AG04450 (cell line): ENCODE measurements at regions not wholly inside any gene's neighbourhood (a gene's known extent, or its start where the extent isn't known, plus 50 kb on each side); places are given as distances from the start of the nearest gene placed in this dataset. TPM values are rescaled to one million over a fixed set of nuclear protein-coding genes. Genes with fewer than 3 reads are reported as not detected.

Experiments
- CTCF ChIA-PET: fragments of 300-600, 350-600 bp; formaldehyde crosslinking; extraction: SDS; loops from one replicate; lab custom pipeline; 2022; ENCODE audit warnings: antibody characterized with exemption, inconsistent platforms; lab: Charles Lee
- POLR2A ChIA-PET: fragments of 350-600 bp; formaldehyde crosslinking; extraction: SDS; loops from one replicate; lab custom pipeline; 2021; ENCODE audit warnings: antibody characterized with exemption, inconsistent platforms; lab: Yijun Ruan, JAX
- DNase-seq: peaks from one replicate; pipeline ENCODE4 v3.0.0-alpha.2; 2011; ENCODE audit warnings: low read depth, low spot score
- H3K27ac ChIP-seq: one replicate; pipeline ENCODE4 v1.5.1; 2012; ENCODE audit warnings: low read depth, low read length, control low read depth
- H3K27me3 ChIP-seq: one replicate; pipeline ENCODE4 v1.6.0; 2012; ENCODE audit warnings: low read length; ENCODE audit not compliant: control insufficient read depth, insufficient read depth
- H3K4me3 ChIP-seq: 2 replicates; pipeline ENCODE4 v1.5.1; 2011; ENCODE audit warnings: mild to moderate bottlenecking, low read depth, low read length, control low read depth
- H3K9me3 ChIP-seq: 2 replicates; pipeline ENCODE4 v1.5.1; 2012; ENCODE audit warnings: low read length; ENCODE audit not compliant: control insufficient read depth, insufficient read depth
- CTCF ChIP-seq: IDR thresholded peaks from 2 replicates; pipeline ENCODE4 v1.5.1; 2011; ENCODE audit warnings: low read depth, low read length, control low read depth, inconsistent platforms
- small RNA-seq: library from RNA; depleted of rRNA; stranded (forward); fragments of <200 nt; gene quantifications from one replicate; pipeline ENCODE3, GENCODE V24; 2012; ENCODE audit warnings: low read depth; ENCODE audit not compliant: insufficient read length

GRCh38 chr20:40977218-40977617, 51.4 kb upstream of the TOP1 start:
- H3K4me3 ChIP-seq: no peak overlapping the region
- DNase-seq: no peak
- H3K9me3 ChIP-seq: no peaks in the 10 kb centered on the region
- no peak overlapping the region for H3K27ac ChIP-seq
- TF ChIP-seq CTCF: no peak
- no peaks in the 10 kb centered on the region for H3K27me3 ChIP-seq
- ChIA-PET POLR2A (no interaction called here), CTCF (interaction anchor here (0.6 to 2.4 kb wide), 4 partner anchors 8 to 363 kb away, joined by 3 to 12 read pairs (median 4); partner anchors contain the start of gene LPIN3)

GRCh38 chr20:40978761-40979160, 49.9 kb upstream of the TOP1 start:
- H3K4me3 ChIP-seq: no peak overlapping the region
- H3K27ac ChIP-seq: no peak overlapping the region
- no peaks in the 10 kb centered on the region for H3K9me3 ChIP-seq
- no peak for TF ChIP-seq CTCF
- CTCF ChIA-PET: interaction anchor here (0.5 to 2.4 kb wide), 4 partner anchors 11 to 39 kb away, joined by 3 to 12 read pairs (median 4); no protein-coding TSS in a partner anchor
- DNase-seq: no peak
- POLR2A ChIA-PET: no interaction called here
- no peaks in the 10 kb centered on the region for H3K27me3 ChIP-seq

Small RNA genes in the stretch of these regions (small RNA-seq; reads per million reads assigned to genes)
- not detected for gene RNA5SP484
